Sigmoid colon (tissue), 3 donors: ENCODE measurements at regions not wholly inside any gene's neighbourhood (a gene's known extent, or its start where the extent isn't known, plus 50 kb on each side); places are given as distances from the start of the nearest gene placed in this dataset.

Experiments used
- CTCF ChIP-seq, 4 experiments: fragments of 450-650 bp in 3 of 4; fragments of 200-600 bp in 1 of 4; IDR thresholded peaks; one replicate each; pipeline ENCODE4 v1.5.1; 2016 to 2019; ENCODE audit warnings: antibody characterized with exemption in 4 of 4, mild to moderate bottlenecking in 3 of 4, moderate library complexity in 2 of 4
- POLR2A ChIP-seq, 2 donors: fragments of 450-650 bp; IDR thresholded peaks; one replicate each; pipeline ENCODE4 v1.6.1; 2016; ENCODE audit warnings: antibody characterized with exemption in 2 of 2, mild to moderate bottlenecking in 2 of 2, moderate library complexity in 2 of 2

- TF ChIP-seq CTCF (IDR thresholded peaks at IDR 0.05) (no peak), POLR2A (IDR thresholded peaks at IDR 0.05) (no peak)
Measured at GRCh38 chr1:220967911-220968310, 88.7 kb downstream of the HLX start.
